K562 (cell line): ENCODE measurements at regions not wholly inside any gene's neighbourhood (a gene's known extent, or its start where the extent isn't known, plus 50 kb on each side); places are given as distances from the start of the nearest gene placed in this dataset.
A peak's percentile ranks its signal among the peaks of the same experiment; 100 is the strongest.

ENCODE experiments used
- BHLHE40 ChIP-seq: IDR thresholded peaks from 2 replicates; pipeline ENCODE4 v1.6.1; 2011; ENCODE audit warnings: low read length, improper control_type of control experiment
- BRD9 ChIP-seq: fragments of 450-650 bp; IDR thresholded peaks from 2 replicates; pipeline ENCODE4 v1.6.1; 2018; ENCODE audit warnings: low read depth; ENCODE audit not compliant: partially characterized antibody
- DMBX1 ChIP-seq: fragments of 250-450 bp; sonication (Bioruptor Pico); IDR thresholded peaks from 2 replicates; pipeline ENCODE4 v1.8.0; 2022; ENCODE audit warnings: inconsistent platforms, mild to moderate bottlenecking, moderate library complexity, borderline replicate concordance
- DPF2 ChIP-seq: fragments of 450-650 bp; IDR thresholded peaks from 2 replicates; pipeline ENCODE4 v1.6.1; 2016
- EP300 ChIP-seq: IDR thresholded peaks from 2 replicates; pipeline ENCODE4 v1.6.1; 2012; ENCODE audit warnings: low read length, improper control_type of control experiment
- GTF2F1 ChIP-seq: IDR thresholded peaks from 2 replicates; pipeline ENCODE4 v1.6.1; 2011; ENCODE audit warnings: low read depth, low read length, improper control_type of control experiment
- LEF1 ChIP-seq: fragments of 450-650 bp; IDR thresholded peaks from 2 replicates; pipeline ENCODE4 v1.6.1; 2016; ENCODE audit warnings: mild to moderate bottlenecking
- NFE2 ChIP-seq: IDR thresholded peaks from 2 replicates; pipeline ENCODE4 v1.6.1; 2014; ENCODE audit warnings: antibody characterized with exemption, low read depth
- NR2C1 ChIP-seq, 2 experiments: fragments of 450-650 bp; IDR thresholded peaks; 2 replicates each; pipeline ENCODE4 v1.6.1; 2017; ENCODE audit warnings: mild to moderate bottlenecking in 2 of 2, antibody characterized with exemption in 1 of 2, inconsistent platforms in 1 of 2, missing compliant biosample characterization in 1 of 2, missing genetic modification characterization in 1 of 2
- PCBP1 ChIP-seq: fragments of 200-400 bp; formaldehyde crosslinking; IDR thresholded peaks from 2 replicates; pipeline ENCODE4 v1.6.1; 2018; ENCODE audit warnings: mild to moderate bottlenecking, low read depth, low read length; ENCODE audit not compliant: poor library complexity, severe bottlenecking
- PKNOX1 ChIP-seq: fragments of 450-650 bp; IDR thresholded peaks from 2 replicates; pipeline ENCODE4 v1.6.1; 2016
- TOE1 ChIP-seq, 2 experiments: fragments of 450-650 bp in 1 of 2; sonication (generic) in 1 of 2; formaldehyde crosslinking in 1 of 2; IDR thresholded peaks; 2 replicates each; pipeline versions ENCODE4 v1.7.1 to v1.8.0; 2016 to 2022; ENCODE audit warnings: borderline replicate concordance in 2 of 2, mild to moderate bottlenecking in 2 of 2, antibody characterized with exemption in 1 of 2, inconsistent platforms in 1 of 2, low read depth in 1 of 2, missing genetic modification reagents in 1 of 2, moderate library complexity in 1 of 2
- ZBTB49 ChIP-seq: sonication (generic); formaldehyde crosslinking; IDR thresholded peaks from 2 replicates; pipeline ENCODE4 v1.8.0; 2022; ENCODE audit warnings: missing genetic modification reagents, mild to moderate bottlenecking, borderline replicate concordance
- TF ChIP-seq, protein P1 (sequence below): fragments of 250-450 bp; sonication (Bioruptor Pico); IDR thresholded peaks from 2 replicates; pipeline ENCODE4 v1.4.0; 2020; ENCODE audit warnings: mild to moderate bottlenecking
- TF ChIP-seq, protein P2 (sequence below): sonication (generic); formaldehyde crosslinking; IDR thresholded peaks from 2 replicates; pipeline ENCODE4 v1.9.0; 2022; ENCODE audit warnings: mild to moderate bottlenecking, missing genetic modification reagents
- TF ChIP-seq, protein P3 (sequence below): IDR thresholded peaks from 2 replicates; pipeline ENCODE4 v1.6.1; 2014; ENCODE audit warnings: antibody characterized with exemption
- TF ChIP-seq, protein P4 (sequence below): fragments of 450-650 bp; formaldehyde crosslinking; IDR thresholded peaks from 2 replicates; pipeline ENCODE4 v1.4.0; 2020; ENCODE audit warnings: mild to moderate bottlenecking, mixed read lengths

GRCh38 chr9:94031380-94031779 is 52.9 kb upstream of the PTPDC1 start (continued):
- no peak for TF ChIP-seq DMBX1
- TF ChIP-seq, protein P1, sequence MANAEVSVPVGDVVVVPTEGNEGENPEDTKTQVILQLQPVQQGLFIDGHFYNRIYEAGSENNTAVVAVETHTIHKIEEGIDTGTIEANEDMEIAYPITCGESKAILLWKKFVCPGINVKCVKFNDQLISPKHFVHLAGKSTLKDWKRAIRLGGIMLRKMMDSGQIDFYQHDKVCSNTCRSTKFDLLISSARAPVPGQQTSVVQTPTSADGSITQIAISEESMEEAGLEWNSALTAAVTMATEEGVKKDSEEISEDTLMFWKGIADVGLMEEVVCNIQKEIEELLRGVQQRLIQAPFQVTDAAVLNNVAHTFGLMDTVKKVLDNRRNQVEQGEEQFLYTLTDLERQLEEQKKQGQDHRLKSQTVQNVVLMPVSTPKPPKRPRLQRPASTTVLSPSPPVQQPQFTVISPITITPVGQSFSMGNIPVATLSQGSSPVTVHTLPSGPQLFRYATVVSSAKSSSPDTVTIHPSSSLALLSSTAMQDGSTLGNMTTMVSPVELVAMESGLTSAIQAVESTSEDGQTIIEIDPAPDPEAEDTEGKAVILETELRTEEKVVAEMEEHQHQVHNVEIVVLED: 0 out of 2 replicates have a peak, but pooled peaks have one; percentile 15
- TF ChIP-seq, protein P2, sequence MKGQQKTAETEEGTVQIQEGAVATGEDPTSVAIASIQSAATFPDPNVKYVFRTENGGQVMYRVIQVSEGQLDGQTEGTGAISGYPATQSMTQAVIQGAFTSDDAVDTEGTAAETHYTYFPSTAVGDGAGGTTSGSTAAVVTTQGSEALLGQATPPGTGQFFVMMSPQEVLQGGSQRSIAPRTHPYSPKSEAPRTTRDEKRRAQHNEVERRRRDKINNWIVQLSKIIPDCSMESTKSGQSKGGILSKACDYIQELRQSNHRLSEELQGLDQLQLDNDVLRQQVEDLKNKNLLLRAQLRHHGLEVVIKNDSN (CRISPR knock-in tag): peak; percentile 60; the same call in 1 of the 2 replicates
- peak; percentile 8; the same call in 1 of the 2 replicates for TF ChIP-seq NFE2
- TF ChIP-seq TOE1 (IDR thresholded peaks at IDR 0.05; ENCODE audit: borderline replicate concordance): peak; percentile 98
- no peak for TF ChIP-seq TOE1 (CRISPR knock-in tag; IDR thresholded peaks at IDR 0.05; ENCODE audit: borderline replicate concordance, low read depth)
- peak; percentile 56 for TF ChIP-seq BHLHE40
- 0 out of 2 replicates have a peak, but pooled peaks have one; percentile 2 for TF ChIP-seq EP300
- peak; percentile 40; the same call in 1 of the 2 replicates for TF ChIP-seq NR2C1 (IDR thresholded peaks at IDR 0.05)
- no peak for TF ChIP-seq NR2C1 (tag; IDR thresholded peaks at IDR 0.05)
- no peak for TF ChIP-seq PCBP1
- TF ChIP-seq LEF1: 0 out of 2 replicates have a peak, but pooled peaks have one; percentile 26
- TF ChIP-seq ZBTB49 (CRISPR knock-in tag): no peak
- TF ChIP-seq, protein P3, sequence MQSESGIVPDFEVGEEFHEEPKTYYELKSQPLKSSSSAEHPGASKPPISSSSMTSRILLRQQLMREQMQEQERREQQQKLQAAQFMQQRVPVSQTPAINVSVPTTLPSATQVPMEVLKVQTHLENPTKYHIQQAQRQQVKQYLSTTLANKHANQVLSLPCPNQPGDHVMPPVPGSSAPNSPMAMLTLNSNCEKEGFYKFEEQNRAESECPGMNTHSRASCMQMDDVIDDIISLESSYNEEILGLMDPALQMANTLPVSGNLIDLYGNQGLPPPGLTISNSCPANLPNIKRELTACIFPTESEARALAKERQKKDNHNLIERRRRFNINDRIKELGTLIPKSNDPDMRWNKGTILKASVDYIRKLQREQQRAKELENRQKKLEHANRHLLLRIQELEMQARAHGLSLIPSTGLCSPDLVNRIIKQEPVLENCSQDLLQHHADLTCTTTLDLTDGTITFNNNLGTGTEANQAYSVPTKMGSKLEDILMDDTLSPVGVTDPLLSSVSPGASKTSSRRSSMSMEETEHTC: peak; percentile 53; the same call in 1 of the 2 replicates
- TF ChIP-seq PKNOX1: peak; percentile 43; the same call in 1 of the 2 replicates
- TF ChIP-seq, protein P4, sequence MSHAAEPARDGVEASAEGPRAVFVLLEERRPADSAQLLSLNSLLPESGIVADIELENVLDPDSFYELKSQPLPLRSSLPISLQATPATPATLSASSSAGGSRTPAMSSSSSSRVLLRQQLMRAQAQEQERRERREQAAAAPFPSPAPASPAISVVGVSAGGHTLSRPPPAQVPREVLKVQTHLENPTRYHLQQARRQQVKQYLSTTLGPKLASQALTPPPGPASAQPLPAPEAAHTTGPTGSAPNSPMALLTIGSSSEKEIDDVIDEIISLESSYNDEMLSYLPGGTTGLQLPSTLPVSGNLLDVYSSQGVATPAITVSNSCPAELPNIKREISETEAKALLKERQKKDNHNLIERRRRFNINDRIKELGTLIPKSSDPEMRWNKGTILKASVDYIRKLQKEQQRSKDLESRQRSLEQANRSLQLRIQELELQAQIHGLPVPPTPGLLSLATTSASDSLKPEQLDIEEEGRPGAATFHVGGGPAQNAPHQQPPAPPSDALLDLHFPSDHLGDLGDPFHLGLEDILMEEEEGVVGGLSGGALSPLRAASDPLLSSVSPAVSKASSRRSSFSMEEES: peak; percentile 99
- no peak for TF ChIP-seq GTF2F1
- 0 out of 2 replicates have a peak, but pooled peaks have one; percentile 25 for TF ChIP-seq DPF2
- no peak for TF ChIP-seq BRD9
